Vagina (tissue), 2 donors: ENCODE measurements at regions not wholly inside any gene's neighbourhood (a gene's known extent, or its start where the extent isn't known, plus 50 kb on each side); places are given as distances from the start of the nearest gene placed in this dataset.

Experiments used
- DNase-seq, 2 donors: peaks; one replicate each; pipeline ENCODE4 v3.0.0-alpha.2; 2017; ENCODE audit errors: extremely low spot score in 2 of 2
- H3K27ac ChIP-seq: fragments of 200-600 bp; sonication (generic); one replicate; pipeline ENCODE4 v1.5.1; 2019
- H3K27me3 ChIP-seq: fragments of 200-600 bp; sonication (generic); one replicate; pipeline ENCODE4 v1.5.1; 2019
- H3K36me3 ChIP-seq, 2 donors: fragments of 200-600 bp; sonication (generic); one replicate each; pipeline ENCODE4 v1.5.1; 2017 to 2019
- H3K4me1 ChIP-seq: fragments of 200-600 bp; sonication (generic); one replicate; pipeline ENCODE4 v1.5.1; 2019
- H3K4me3 ChIP-seq, 2 donors: fragments of 200-600 bp; sonication (generic); 1 replicate in 1 of 2; 2 replicates in 1 of 2; pipeline ENCODE4 v1.5.1; 2016 to 2019
- H3K9me3 ChIP-seq: fragments of 200-600 bp; sonication (generic); one replicate; pipeline ENCODE4 v1.5.1; 2019
- POLR2A ChIP-seq, 2 donors: fragments of 450-650 bp; IDR thresholded peaks; one replicate each; pipeline ENCODE4 v1.6.1; 2017; ENCODE audit warnings: antibody characterized with exemption in 2 of 2, mild to moderate bottlenecking in 2 of 2, moderate library complexity in 2 of 2
- POLR2AphosphoS5 ChIP-seq, 2 donors: sonication (generic); formaldehyde crosslinking; IDR thresholded peaks; one replicate each; pipeline ENCODE4 v1.9.0; 2017; ENCODE audit warnings: antibody characterized with exemption in 2 of 2, mild to moderate bottlenecking in 2 of 2, low read depth in 1 of 2; ENCODE audit not compliant: insufficient read depth in 1 of 2
- intact Hi-C: fragments of 100-400 bp; cut with DNase I; formaldehyde crosslinking; loops from one replicate; pipeline ENCODE4 v1.15.1; 2023
- TF ChIP-seq, protein P1 (sequence below), 3 experiments: fragments of 450-650 bp in 2 of 3; fragments of 200-600 bp in 1 of 3; sonication (generic) in 1 of 3; IDR thresholded peaks; one replicate each; pipeline ENCODE4 v1.5.1; 2017 to 2019; ENCODE audit warnings: antibody characterized with exemption in 3 of 3, mild to moderate bottlenecking in 2 of 3, moderate library complexity in 2 of 3

DNA sequence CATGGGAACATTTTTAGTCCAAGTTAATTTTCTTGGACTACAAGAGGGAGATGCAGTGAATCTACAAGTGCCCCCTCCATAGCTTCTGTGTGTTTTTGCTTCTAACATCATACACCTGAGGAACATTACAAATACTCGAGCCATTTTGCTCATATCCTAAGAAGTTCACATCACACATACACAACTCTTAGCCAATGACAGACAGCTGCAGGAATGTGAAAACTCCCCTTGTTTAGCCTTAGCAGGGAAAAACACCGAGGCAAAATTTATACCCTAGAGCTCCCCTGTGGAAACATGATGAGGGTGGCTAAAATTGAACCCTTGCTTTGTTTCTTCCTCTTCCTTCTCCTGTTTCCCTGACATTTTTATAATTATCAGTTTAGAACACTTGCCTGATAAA is 928.3 kb upstream of the NRXN1 start:
- Histone ChIP-seq H3K4me3 (no peak overlapping the region), H3K4me1 (no peaks in the 10 kb centered on the region), H3K27me3 (no peaks in the 10 kb centered on the region), H3K27ac (no peak overlapping the region), H3K36me3 (no peaks in the 10 kb centered on the region), H3K9me3 (no peaks in the 10 kb centered on the region)
- no peak for DNase-seq
- no peak for TF ChIP-seq POLR2AphosphoS5 (IDR thresholded peaks at IDR 0.05; ENCODE audit: insufficient read depth in 1 of 2, low read depth in 1 of 2)
- TF ChIP-seq POLR2A (IDR thresholded peaks at IDR 0.05): no peak
- TF ChIP-seq, protein P1, sequence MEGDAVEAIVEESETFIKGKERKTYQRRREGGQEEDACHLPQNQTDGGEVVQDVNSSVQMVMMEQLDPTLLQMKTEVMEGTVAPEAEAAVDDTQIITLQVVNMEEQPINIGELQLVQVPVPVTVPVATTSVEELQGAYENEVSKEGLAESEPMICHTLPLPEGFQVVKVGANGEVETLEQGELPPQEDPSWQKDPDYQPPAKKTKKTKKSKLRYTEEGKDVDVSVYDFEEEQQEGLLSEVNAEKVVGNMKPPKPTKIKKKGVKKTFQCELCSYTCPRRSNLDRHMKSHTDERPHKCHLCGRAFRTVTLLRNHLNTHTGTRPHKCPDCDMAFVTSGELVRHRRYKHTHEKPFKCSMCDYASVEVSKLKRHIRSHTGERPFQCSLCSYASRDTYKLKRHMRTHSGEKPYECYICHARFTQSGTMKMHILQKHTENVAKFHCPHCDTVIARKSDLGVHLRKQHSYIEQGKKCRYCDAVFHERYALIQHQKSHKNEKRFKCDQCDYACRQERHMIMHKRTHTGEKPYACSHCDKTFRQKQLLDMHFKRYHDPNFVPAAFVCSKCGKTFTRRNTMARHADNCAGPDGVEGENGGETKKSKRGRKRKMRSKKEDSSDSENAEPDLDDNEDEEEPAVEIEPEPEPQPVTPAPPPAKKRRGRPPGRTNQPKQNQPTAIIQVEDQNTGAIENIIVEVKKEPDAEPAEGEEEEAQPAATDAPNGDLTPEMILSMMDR (IDR thresholded peaks at IDR 0.05): no peak
- intact Hi-C loops: no loop called here

DNA sequence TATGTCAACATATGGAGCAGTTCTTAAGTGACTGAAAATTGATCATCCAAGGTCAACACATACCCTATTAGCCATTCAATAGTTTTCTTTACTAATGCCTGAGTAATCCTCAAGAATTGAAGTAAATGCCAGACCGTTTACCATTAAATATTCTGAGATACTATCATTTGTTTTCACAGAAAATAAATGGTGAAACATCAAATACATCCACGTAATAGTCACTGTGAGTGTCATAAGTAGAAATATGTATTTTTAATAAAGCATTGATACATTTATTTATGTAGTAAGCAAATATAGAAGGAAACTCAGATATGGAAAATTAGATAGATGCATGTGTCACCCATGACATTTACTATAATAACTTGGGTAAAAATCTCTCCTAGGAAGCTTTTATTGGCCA is 927.8 kb upstream of the NRXN1 start:
- Histone ChIP-seq H3K27ac (no peak overlapping the region), H3K4me3 (no peak overlapping the region), H3K36me3 (no peaks in the 10 kb centered on the region), H3K27me3 (no peaks in the 10 kb centered on the region), H3K9me3 (no peaks in the 10 kb centered on the region), H3K4me1 (no peaks in the 10 kb centered on the region)
- intact Hi-C loops: no loop called here
- TF ChIP-seq, protein P1 (IDR thresholded peaks at IDR 0.05): no peak
- TF ChIP-seq POLR2A (IDR thresholded peaks at IDR 0.05) (no peak), POLR2AphosphoS5 (IDR thresholded peaks at IDR 0.05; ENCODE audit: insufficient read depth in 1 of 2, low read depth in 1 of 2) (no peak)
- DNase-seq: no peak

DNA sequence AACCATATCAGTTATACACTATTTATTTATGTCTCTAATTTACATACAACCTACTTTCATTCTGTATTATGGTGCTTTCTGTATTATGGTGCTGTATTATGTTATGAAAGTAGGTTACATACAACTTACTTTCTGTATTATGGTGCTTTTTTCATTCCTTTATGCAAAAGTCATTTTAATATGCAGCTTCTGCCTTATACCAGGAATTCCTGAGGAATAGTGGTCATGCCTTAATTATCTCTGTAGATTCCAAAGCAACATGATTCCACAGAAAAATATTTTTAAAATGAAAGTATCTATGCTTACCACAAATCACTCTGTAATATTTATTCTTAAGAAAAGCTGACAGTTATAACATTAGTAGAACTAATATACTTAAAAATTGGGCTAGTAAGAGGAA is 922.0 kb upstream of the NRXN1 start:
- H3K9me3 ChIP-seq: no peaks in the 10 kb centered on the region
- H3K27me3 ChIP-seq: no peaks in the 10 kb centered on the region
- no peaks in the 10 kb centered on the region for H3K36me3 ChIP-seq
- H3K4me3 ChIP-seq: no peak overlapping the region
- no peaks in the 10 kb centered on the region for H3K4me1 ChIP-seq
- no peak for DNase-seq
- TF ChIP-seq POLR2AphosphoS5 (IDR thresholded peaks at IDR 0.05; ENCODE audit: insufficient read depth in 1 of 2, low read depth in 1 of 2) (no peak), POLR2A (IDR thresholded peaks at IDR 0.05) (no peak)
- TF ChIP-seq, protein P1 (IDR thresholded peaks at IDR 0.05): no peak
- H3K27ac ChIP-seq: no peak overlapping the region
- intact Hi-C loops: no loop called here

DNA sequence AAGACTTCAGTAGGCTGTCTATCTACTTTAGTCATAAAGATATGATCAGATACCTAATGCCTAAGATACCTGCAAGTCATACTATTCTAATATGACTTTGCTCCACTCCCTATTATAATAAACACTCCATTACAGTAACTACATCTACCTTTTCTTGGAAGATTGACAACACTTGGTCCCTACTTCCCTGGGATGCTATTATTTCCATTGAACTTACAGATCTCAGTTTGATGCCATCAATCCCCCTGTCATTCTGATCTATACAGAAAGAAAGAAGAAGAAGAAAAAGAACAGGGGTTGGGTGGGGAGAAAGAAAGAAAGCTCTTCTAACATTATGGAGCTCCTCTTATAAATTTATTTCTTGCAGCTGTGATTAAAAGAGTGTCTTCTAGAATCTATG is 889.1 kb upstream of the NRXN1 start:
- H3K9me3 ChIP-seq: no peaks in the 10 kb centered on the region
- intact Hi-C loops: no loop called here
- DNase-seq: no peak
- TF ChIP-seq, protein P1 (IDR thresholded peaks at IDR 0.05): no peak
- TF ChIP-seq POLR2A (IDR thresholded peaks at IDR 0.05) (no peak), POLR2AphosphoS5 (IDR thresholded peaks at IDR 0.05; ENCODE audit: insufficient read depth in 1 of 2, low read depth in 1 of 2) (no peak)
- no peaks in the 10 kb centered on the region for H3K36me3 ChIP-seq
- no peaks in the 10 kb centered on the region for H3K4me1 ChIP-seq
- no peak overlapping the region for H3K4me3 ChIP-seq
- no peak overlapping the region for H3K27ac ChIP-seq
- no peaks in the 10 kb centered on the region for H3K27me3 ChIP-seq

DNA sequence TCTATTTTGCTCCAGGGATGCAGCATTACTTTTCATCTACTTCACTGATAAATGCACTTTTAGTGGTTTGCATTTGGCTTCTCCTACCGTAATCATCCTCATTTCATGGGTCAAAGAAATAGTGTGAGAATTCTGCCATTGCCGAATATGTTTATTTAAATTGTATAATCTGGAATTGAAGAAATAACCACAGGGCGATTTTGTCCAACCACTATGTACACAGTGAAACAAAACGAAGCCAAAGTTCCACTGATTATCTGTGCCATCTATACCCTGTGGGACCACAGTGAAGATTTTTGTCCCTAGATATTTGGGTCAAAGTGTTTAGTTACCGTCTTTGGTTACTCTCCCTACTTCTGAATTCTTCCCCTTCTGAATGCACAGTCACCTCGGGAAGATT is 888.6 kb upstream of the NRXN1 start:
- intact Hi-C loops: no loop called here
- TF ChIP-seq POLR2AphosphoS5 (IDR thresholded peaks at IDR 0.05; ENCODE audit: insufficient read depth in 1 of 2, low read depth in 1 of 2): no peak
- no peak for TF ChIP-seq POLR2A (IDR thresholded peaks at IDR 0.05)
- TF ChIP-seq, protein P1 (IDR thresholded peaks at IDR 0.05): no peak
- DNase-seq: no peak
- H3K27ac ChIP-seq: no peak overlapping the region
- no peaks in the 10 kb centered on the region for H3K36me3 ChIP-seq
- no peak overlapping the region for H3K4me3 ChIP-seq
- no peaks in the 10 kb centered on the region for H3K4me1 ChIP-seq
- no peaks in the 10 kb centered on the region for H3K9me3 ChIP-seq
- H3K27me3 ChIP-seq: no peaks in the 10 kb centered on the region
